T-cell (primary cell): ENCODE measurements at regions not wholly inside any gene's neighbourhood (a gene's known extent, or its start where the extent isn't known, plus 50 kb on each side); places are given as distances from the start of the nearest gene placed in this dataset.
"Not testable (repeated sequence)": the region's sequence is repeated elsewhere in the genome, so short reads cannot be mapped to it uniquely, and the experiment has no call there.

Source experiments
- ATAC-seq, 4 experiments: fragments of 200-7000 bp in 3 of 4; fragments of 150-1000 bp in 1 of 4; cut with Tn5 transposase; replicated peaks in 1 of 4; 1 replicate in 3 of 4; 2 replicates in 1 of 4; pipeline ENCODE4 v1.10.0; 2021; ENCODE audit warnings: moderate library complexity in 3 of 4, mild to moderate bottlenecking in 2 of 4, moderate number of reproducible peaks in 1 of 4
- CTCF ChIA-PET, 2 donors: fragments of 300-600 bp; sonication (Branson Sonifier 250); formaldehyde crosslinking; loops; one replicate each; lab custom pipeline; 2022; ENCODE audit warnings: antibody characterized with exemption in 2 of 2; lab: Charles Lee
- POLR2A ChIA-PET, 2 donors: fragments of 300-600 bp; sonication (Branson Sonifier 250); formaldehyde crosslinking; loops; one replicate each; lab custom pipeline; 2022; ENCODE audit warnings: antibody characterized with exemption in 2 of 2; lab: Charles Lee
- DNase-seq, 35 experiments: peaks; one replicate each; pipeline versions ENCODE4 v3.0.0 to v3.0.0-alpha.2; 2013 to 2023
- H3K27ac ChIP-seq: one replicate; pipeline ENCODE4 v1.5.1; 2013; ENCODE audit warnings: low read length
- H3K27me3 ChIP-seq, 2 experiments: replicated peaks in 1 of 2; 1 replicate in 1 of 2; 2 replicates in 1 of 2; pipeline versions ENCODE4 v1.6.1 to v1.7.0; 2013; ENCODE audit warnings: low read length in 1 of 2, mixed read lengths in 1 of 2; ENCODE audit not compliant: control insufficient read depth in 2 of 2, insufficient read depth in 2 of 2; ENCODE audit errors: extremely low read depth in 1 of 2
- H3K36me3 ChIP-seq, 2 donors: 1 replicate in 1 of 2; 2 replicates in 1 of 2; pipeline versions ENCODE4 v1.6.1 to v1.7.0; 2013; ENCODE audit warnings: low read length in 1 of 2; ENCODE audit not compliant: control insufficient read depth in 2 of 2, insufficient read depth in 1 of 2; ENCODE audit errors: extremely low read depth in 1 of 2
- H3K4me1 ChIP-seq, 2 experiments: 1 replicate in 1 of 2; 2 replicates in 1 of 2; pipeline versions ENCODE4 v1.6.1 to v1.7.0; 2013; ENCODE audit warnings: low read length in 2 of 2, mixed read lengths in 1 of 2; ENCODE audit not compliant: insufficient read depth in 2 of 2, control insufficient read depth in 1 of 2; ENCODE audit errors: extremely low read depth in 1 of 2
- H3K4me3 ChIP-seq, 2 donors: 1 replicate in 1 of 2; 2 replicates in 1 of 2; pipeline versions ENCODE4 v1.5.1 to v1.7.0; 2013; ENCODE audit warnings: mild to moderate bottlenecking in 2 of 2, low read length in 1 of 2, moderate library complexity in 1 of 2; ENCODE audit not compliant: control insufficient read depth in 1 of 2; ENCODE audit errors: extremely low read depth in 1 of 2
- H3K9me3 ChIP-seq: 2 replicates; pipeline ENCODE4 v1.7.0; 2013
- H3K27ac Mint-ChIP-seq, 2 donors: one replicate each; pipeline ENCODE4 v1.8.0; 2020 to 2021; ENCODE audit warnings: mild to moderate bottlenecking in 2 of 2, mixed read lengths in 2 of 2
- H3K27me3 Mint-ChIP-seq, 2 donors: one replicate each; pipeline ENCODE4 v1.8.0; 2021 to 2022; ENCODE audit warnings: mixed read lengths in 2 of 2
- H3K36me3 Mint-ChIP-seq: one replicate; pipeline ENCODE4 v1.8.0; 2021; ENCODE audit warnings: mixed read lengths
- H3K4me1 Mint-ChIP-seq, 3 donors: one replicate each; pipeline ENCODE4 v1.8.0; 2020 to 2022; ENCODE audit warnings: mixed read lengths in 3 of 3, mild to moderate bottlenecking in 1 of 3
- H3K4me3 Mint-ChIP-seq, 3 donors: one replicate each; pipeline ENCODE4 v1.8.0; 2020 to 2022; ENCODE audit warnings: mild to moderate bottlenecking in 3 of 3, mixed read lengths in 3 of 3, moderate library complexity in 3 of 3
- H3K9me3 Mint-ChIP-seq, 3 donors: one replicate each; pipeline ENCODE4 v1.8.0; 2020 to 2022; ENCODE audit warnings: mixed read lengths in 3 of 3
- WGBS: methylation state at CpG from one replicate; pipeline ENCODE4 v1.1.5; 2013; ENCODE audit warnings: missing lambda C conversion rate; ENCODE audit not compliant: insufficient coverage; 5-methylcytosine and 5-hydroxymethylcytosine counted together

GRCh38 chr5:72688916-72689315, 127.5 kb upstream of the TNPO1 start:
- H3K27ac Mint-ChIP-seq: no peak overlapping the region
- H3K27me3 ChIP-seq: peaks cover 0 to 3% of the 10 kb centered on the region in 2 experiments
- H3K27ac ChIP-seq: no peak overlapping the region
- no CpG with 5 or more reads among the region's 3 CpGs for WGBS
- no peaks in the 10 kb centered on the region for H3K4me1 Mint-ChIP-seq
- H3K27me3 Mint-ChIP-seq: peaks cover 17 to 31% of the 10 kb centered on the region in 2 donors
- H3K4me3 ChIP-seq: no peak overlapping the region
- H3K9me3 Mint-ChIP-seq: no peaks in the 10 kb centered on the region
- no peak for DNase-seq
- no peaks in the 10 kb centered on the region for H3K4me1 ChIP-seq
- POLR2A ChIA-PET: no interaction called here
- H3K36me3 ChIP-seq: no peaks in the 10 kb centered on the region
- CTCF ChIA-PET: interaction anchor here in 1 of 2 donors (0.5 kb wide), 1 partner anchor 527 kb away, joined by 6 read pairs; no protein-coding TSS in a partner anchor
- no peak overlapping the region for H3K4me3 Mint-ChIP-seq
- no peaks in the 10 kb centered on the region for H3K9me3 ChIP-seq
- ATAC-seq: no peak
- H3K36me3 Mint-ChIP-seq: no peaks in the 10 kb centered on the region

- Histone ChIP-seq H3K4me1 (no peaks in the 10 kb centered on the region), H3K27me3 (peaks cover 0 to 3% of the 10 kb centered on the region in 2 experiments), H3K9me3 (no peaks in the 10 kb centered on the region), H3K27ac (no peak overlapping the region), H3K4me3 (no peak overlapping the region), H3K36me3 (no peaks in the 10 kb centered on the region)
- CTCF ChIA-PET: no interaction called here
- Mint-ChIP-seq H3K27me3 (peaks cover 18 to 32% of the 10 kb centered on the region in 2 donors), H3K36me3 (no peaks in the 10 kb centered on the region), H3K27ac (no peak overlapping the region), H3K4me1 (no peaks in the 10 kb centered on the region), H3K4me3 (no peak overlapping the region), H3K9me3 (peaks cover 0 to 3% (median 0%) of the 10 kb centered on the region in 3 donors)
- no peak for DNase-seq
- POLR2A ChIA-PET: no interaction called here
- ATAC-seq: no peak
- WGBS: 100% methylated on average over 1 of the region's 1 CpG
Observed at GRCh38 chr5:72687288-72687687, 129.2 kb upstream of the TNPO1 start.

GRCh38 chr5:72682561-72682960, 133.9 kb upstream of the TNPO1 start:
- Histone ChIP-seq H3K36me3 (no peaks in the 10 kb centered on the region), H3K9me3 (no peaks in the 10 kb centered on the region), H3K27me3 (peaks cover 0 to 15% of the 10 kb centered on the region in 2 experiments), H3K27ac (no peak overlapping the region), H3K4me3 (no peak overlapping the region), H3K4me1 (no peaks in the 10 kb centered on the region)
- no peak for ATAC-seq
- DNase-seq: no peak
- Mint-ChIP-seq H3K36me3 (no peaks in the 10 kb centered on the region), H3K9me3 (peaks cover 0 to 4% (median 3%) of the 10 kb centered on the region in 3 donors), H3K27me3 (peaks cover 28 to 36% of the 10 kb centered on the region in 2 donors), H3K4me3 (no peak overlapping the region), H3K4me1 (no peaks in the 10 kb centered on the region), H3K27ac (no peak overlapping the region)
- WGBS: no CpG with 5 or more reads among the region's 2 CpGs
- ChIA-PET CTCF (no interaction called here), POLR2A (interaction anchor here in 1 of 2 donors (0.7 kb wide), 1 partner anchor 698 kb away, joined by 3 read pairs; no protein-coding TSS in a partner anchor)

- H3K4me3 Mint-ChIP-seq: no peak overlapping the region
- no peaks in the 10 kb centered on the region for H3K36me3 Mint-ChIP-seq
- no peaks in the 10 kb centered on the region for H3K9me3 ChIP-seq
- H3K36me3 ChIP-seq: no peaks in the 10 kb centered on the region
- no CpG with 5 or more reads among the region's 3 CpGs for WGBS
- no peaks in the 10 kb centered on the region for H3K4me1 ChIP-seq
- H3K27me3 Mint-ChIP-seq: peaks cover 28 to 36% of the 10 kb centered on the region in 2 donors
- H3K9me3 Mint-ChIP-seq: peaks cover 0 to 4% (median 3%) of the 10 kb centered on the region in 3 donors
- H3K27ac ChIP-seq: no peak overlapping the region
- POLR2A ChIA-PET: no interaction called here
- H3K27me3 ChIP-seq: peaks cover 0 to 15% of the 10 kb centered on the region in 2 experiments
- CTCF ChIA-PET: no interaction called here
- H3K4me1 Mint-ChIP-seq: no peaks in the 10 kb centered on the region
- no peak overlapping the region for H3K4me3 ChIP-seq
- ATAC-seq (no peak), DNase-seq (no peak)
- no peak overlapping the region for H3K27ac Mint-ChIP-seq
Observed at GRCh38 chr5:72681781-72682180, 134.7 kb upstream of the TNPO1 start.

GRCh38 chr5:72677447-72677846, 139.0 kb upstream of the TNPO1 start:
- Mint-ChIP-seq H3K27ac (no peak overlapping the region), H3K27me3 (peaks cover 16 to 23% of the 10 kb centered on the region in 2 donors), H3K36me3 (no peaks in the 10 kb centered on the region), H3K4me3 (no peak overlapping the region), H3K4me1 (no peaks in the 10 kb centered on the region), H3K9me3 (peaks cover 0 to 10% (median 8%) of the 10 kb centered on the region in 3 donors)
- ChIA-PET POLR2A (no interaction called here), CTCF (no interaction called here)
- H3K27ac ChIP-seq: no peak overlapping the region
- peaks cover 0 to 12% of the 10 kb centered on the region in 2 experiments for H3K27me3 ChIP-seq
- H3K4me3 ChIP-seq: no peak overlapping the region
- WGBS: no CpG with 5 or more reads among the region's 1 CpG
- DNase-seq (no peak), ATAC-seq (no peak)
- H3K4me1 ChIP-seq: no peaks in the 10 kb centered on the region
- H3K36me3 ChIP-seq: no peaks in the 10 kb centered on the region
- H3K9me3 ChIP-seq: no peaks in the 10 kb centered on the region

GRCh38 chr5:72676831-72677230, 139.6 kb upstream of the TNPO1 start:
- H3K36me3 Mint-ChIP-seq, H3K9me3 ChIP-seq, H3K4me3 ChIP-seq, H3K27ac Mint-ChIP-seq, H3K4me3 Mint-ChIP-seq, DNase-seq, CTCF ChIA-PET, H3K4me1 ChIP-seq, H3K36me3 ChIP-seq, POLR2A ChIA-PET, H3K27ac ChIP-seq, ATAC-seq, H3K4me1 Mint-ChIP-seq: not testable (repeated sequence)
- Mint-ChIP-seq H3K27me3 (peaks cover 12 to 18% of the 10 kb centered on the region in 2 donors), H3K9me3 (peaks cover 0 to 10% (median 7%) of the 10 kb centered on the region in 3 donors)
- peaks cover 0 to 11% of the 10 kb centered on the region in 2 experiments for H3K27me3 ChIP-seq
- 100% methylated on average over 1 of the region's 8 CpGs for WGBS

GRCh38 chr5:72673623-72674022, 142.8 kb upstream of the TNPO1 start:
- Mint-ChIP-seq H3K4me1 (no peaks in the 10 kb centered on the region), H3K9me3 (peaks cover 0 to 9% (median 7%) of the 10 kb centered on the region in 3 donors), H3K36me3 (no peaks in the 10 kb centered on the region), H3K27me3 (peaks cover 4 to 7% of the 10 kb centered on the region in 2 donors), H3K27ac (no peak overlapping the region), H3K4me3 (no peak overlapping the region)
- ChIA-PET CTCF (no interaction called here), POLR2A (no interaction called here)
- no peaks in the 10 kb centered on the region for H3K9me3 ChIP-seq
- no peak overlapping the region for H3K4me3 ChIP-seq
- DNase-seq (no peak), ATAC-seq (no peak)
- no peaks in the 10 kb centered on the region for H3K36me3 ChIP-seq
- H3K27me3 ChIP-seq: no peaks in the 10 kb centered on the region
- H3K27ac ChIP-seq: no peak overlapping the region
- H3K4me1 ChIP-seq: no peaks in the 10 kb centered on the region
